Neural cell (in vitro differentiated cells): ENCODE measurements at regions not wholly inside any gene's neighbourhood (a gene's known extent, or its start where the extent isn't known, plus 50 kb on each side); places are given as distances from the start of the nearest gene placed in this dataset.

Experiments
- H2AFZ ChIP-seq: fragments of 200-600, 300-800 bp; sonication (generic), shearing (Covaris generic); 2 replicates; pipeline ENCODE4 v1.6.0; 2014; ENCODE audit warnings: low read depth, mild to moderate bottlenecking, antibody characterized with exemption, low read length, moderate library complexity
- H3F3A ChIP-seq: fragments of 200-600 bp; shearing (Covaris generic); 2 replicates; pipeline ENCODE4 v1.6.1; 2016; ENCODE audit warnings: mild to moderate bottlenecking, moderate library complexity, mixed read lengths, antibody characterized with exemption, low read length; ENCODE audit not compliant: insufficient read depth, poor library complexity, severe bottlenecking
- H3K27ac ChIP-seq: fragments of 200-600, 300-800 bp; sonication (generic), shearing (Covaris generic); 2 replicates; pipeline ENCODE4 v1.5.1; 2014; ENCODE audit warnings: mild to moderate bottlenecking, low read length, moderate library complexity
- H3K27me3 ChIP-seq: fragments of 300-800, 200-600 bp; sonication (generic), shearing (Covaris generic); 2 replicates; pipeline ENCODE4 v1.6.0; 2014; ENCODE audit warnings: mild to moderate bottlenecking, low read depth, low read length, moderate library complexity; ENCODE audit not compliant: insufficient read depth
- H3K36me3 ChIP-seq: fragments of 300-800, 200-600 bp; sonication (generic), shearing (Covaris generic); 2 replicates; pipeline ENCODE4 v1.5.1; 2014; ENCODE audit warnings: mild to moderate bottlenecking, antibody characterized with exemption, low read length, moderate library complexity; ENCODE audit not compliant: insufficient read depth
- H3K4me2 ChIP-seq: fragments of 300-800, 200-600 bp; sonication (generic), shearing (Covaris generic); 2 replicates; pipeline ENCODE4 v1.6.0; 2014; ENCODE audit warnings: mild to moderate bottlenecking, low read length
- H3K4me3 ChIP-seq: fragments of 300-800, 200-600 bp; sonication (generic), shearing (Covaris generic); 2 replicates; pipeline ENCODE4 v1.5.1; 2014; ENCODE audit warnings: mild to moderate bottlenecking, low read length, moderate library complexity
- H3K79me2 ChIP-seq: fragments of 200-600 bp; shearing (Covaris generic); replicated peaks from 2 replicates; pipeline ENCODE4 v1.6.0; 2014; ENCODE audit warnings: mild to moderate bottlenecking, low read length, moderate library complexity; ENCODE audit not compliant: insufficient read depth
- H3K9ac ChIP-seq: fragments of 300-800, 200-600 bp; sonication (generic), shearing (Covaris generic); 2 replicates; pipeline ENCODE4 v1.6.1; 2016; ENCODE audit warnings: mild to moderate bottlenecking, low read length, mixed read lengths
- H3K9me2 ChIP-seq: fragments of 200-600 bp; shearing (Covaris generic); 2 replicates; pipeline ENCODE4 v1.6.1; 2016; ENCODE audit warnings: mild to moderate bottlenecking, low read length, mixed read lengths; ENCODE audit not compliant: insufficient read depth
- H3K9me3 ChIP-seq: fragments of 200-600, 300-800 bp; sonication (generic), shearing (Covaris generic); 2 replicates; pipeline ENCODE4 v1.6.1; 2016; ENCODE audit warnings: mild to moderate bottlenecking, mixed run types, low read length, moderate library complexity, mixed read lengths
- H4K20me1 ChIP-seq: fragments of 200-600 bp; shearing (Covaris generic); 2 replicates; pipeline ENCODE4 v1.6.1; 2016; ENCODE audit warnings: mild to moderate bottlenecking, mixed run types; ENCODE audit not compliant: insufficient read depth
- EP300 ChIP-seq: fragments of 450-650 bp; conservative IDR thresholded peaks from 2 replicates; pipeline ENCODE4 v1.6.1; 2014; ENCODE audit warnings: antibody characterized with exemption, mild to moderate bottlenecking, moderate library complexity; ENCODE audit not compliant: poor library complexity, severe bottlenecking
- EZH2 ChIP-seq: fragments of 200-600, 300-800 bp; shearing (Covaris generic), sonication (generic); IDR thresholded peaks from 2 replicates; pipeline ENCODE4 v1.6.1; 2014; ENCODE audit warnings: antibody characterized with exemption, low read length, borderline replicate concordance, mild to moderate bottlenecking; ENCODE audit not compliant: insufficient read depth, poor library complexity, severe bottlenecking
- MXI1 ChIP-seq: fragments of 450-650 bp; conservative IDR thresholded peaks from 2 replicates; pipeline ENCODE4 v1.6.1; 2014; ENCODE audit warnings: antibody characterized with exemption, mild to moderate bottlenecking; ENCODE audit not compliant: poor library complexity, severe bottlenecking
- POLR2AphosphoS5 ChIP-seq: IDR thresholded peaks from 2 replicates; pipeline ENCODE4 v1.6.1; 2012
- RAD21 ChIP-seq: fragments of 450-650 bp; conservative IDR thresholded peaks from 2 replicates; pipeline ENCODE4 v1.6.1; 2014; ENCODE audit warnings: antibody characterized with exemption, mild to moderate bottlenecking, moderate library complexity
- SMC3 ChIP-seq: fragments of 450-650 bp; conservative IDR thresholded peaks from 2 replicates; pipeline ENCODE4 v1.6.1; 2014; ENCODE audit warnings: antibody characterized with exemption, mild to moderate bottlenecking, moderate library complexity; ENCODE audit not compliant: poor library complexity
- TAF1 ChIP-seq: IDR thresholded peaks from 2 replicates; pipeline ENCODE4 v1.6.1; 2012; ENCODE audit warnings: low read depth
- TF ChIP-seq, protein P1 (sequence below): fragments of 450-650 bp; IDR thresholded peaks from 2 replicates; pipeline ENCODE4 v1.5.1; 2014; ENCODE audit warnings: antibody characterized with exemption, mild to moderate bottlenecking, moderate library complexity; ENCODE audit not compliant: poor library complexity, severe bottlenecking
- TF ChIP-seq, protein P2 (sequence below): IDR thresholded peaks from 2 replicates; pipeline ENCODE4 v1.6.1; 2012; ENCODE audit warnings: borderline replicate concordance

DNA sequence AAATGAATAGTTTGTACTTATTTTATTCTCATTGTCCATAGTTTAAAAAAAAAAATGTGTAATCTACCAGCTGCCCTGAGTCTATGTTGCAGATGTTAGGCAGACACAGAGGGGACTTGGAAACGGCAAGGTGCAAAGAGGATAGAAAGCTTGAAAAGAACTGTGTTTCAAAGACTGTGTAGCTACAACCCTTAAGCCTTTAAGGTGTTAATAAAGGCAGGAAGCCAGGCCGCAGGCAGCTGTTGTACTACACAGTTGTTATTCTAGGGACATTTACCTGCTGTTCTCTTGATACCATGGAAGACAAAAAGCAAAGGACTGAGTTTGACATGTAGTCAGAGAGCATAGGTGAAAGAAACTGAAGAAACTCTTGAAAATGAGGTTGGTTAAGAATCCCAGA, 440.0 kb downstream of the TUSC7 start:
- no peak overlapping the region for H3K4me2 ChIP-seq
- no peak overlapping the region for H3K9ac ChIP-seq
- H3K4me3 ChIP-seq: no peak overlapping the region
- no peaks in the 10 kb centered on the region for H3K79me2 ChIP-seq
- H3K27ac ChIP-seq: no peak overlapping the region
- no peaks in the 10 kb centered on the region for H3F3A ChIP-seq
- no peaks in the 10 kb centered on the region for H3K36me3 ChIP-seq
- no peaks in the 10 kb centered on the region for H4K20me1 ChIP-seq
- H3K9me2 ChIP-seq: no peaks in the 10 kb centered on the region
- no peak overlapping the region for H2AFZ ChIP-seq
- no peaks in the 10 kb centered on the region for H3K27me3 ChIP-seq
- H3K9me3 ChIP-seq: no peaks in the 10 kb centered on the region
- TF ChIP-seq POLR2AphosphoS5 (no peak), EP300 (no peak), MXI1 (no peak), SMC3 (no peak), TAF1 (no peak), EZH2 (no peak), RAD21 (no peak)
- TF ChIP-seq, protein P1, sequence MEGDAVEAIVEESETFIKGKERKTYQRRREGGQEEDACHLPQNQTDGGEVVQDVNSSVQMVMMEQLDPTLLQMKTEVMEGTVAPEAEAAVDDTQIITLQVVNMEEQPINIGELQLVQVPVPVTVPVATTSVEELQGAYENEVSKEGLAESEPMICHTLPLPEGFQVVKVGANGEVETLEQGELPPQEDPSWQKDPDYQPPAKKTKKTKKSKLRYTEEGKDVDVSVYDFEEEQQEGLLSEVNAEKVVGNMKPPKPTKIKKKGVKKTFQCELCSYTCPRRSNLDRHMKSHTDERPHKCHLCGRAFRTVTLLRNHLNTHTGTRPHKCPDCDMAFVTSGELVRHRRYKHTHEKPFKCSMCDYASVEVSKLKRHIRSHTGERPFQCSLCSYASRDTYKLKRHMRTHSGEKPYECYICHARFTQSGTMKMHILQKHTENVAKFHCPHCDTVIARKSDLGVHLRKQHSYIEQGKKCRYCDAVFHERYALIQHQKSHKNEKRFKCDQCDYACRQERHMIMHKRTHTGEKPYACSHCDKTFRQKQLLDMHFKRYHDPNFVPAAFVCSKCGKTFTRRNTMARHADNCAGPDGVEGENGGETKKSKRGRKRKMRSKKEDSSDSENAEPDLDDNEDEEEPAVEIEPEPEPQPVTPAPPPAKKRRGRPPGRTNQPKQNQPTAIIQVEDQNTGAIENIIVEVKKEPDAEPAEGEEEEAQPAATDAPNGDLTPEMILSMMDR: no peak
- TF ChIP-seq, protein P2, sequence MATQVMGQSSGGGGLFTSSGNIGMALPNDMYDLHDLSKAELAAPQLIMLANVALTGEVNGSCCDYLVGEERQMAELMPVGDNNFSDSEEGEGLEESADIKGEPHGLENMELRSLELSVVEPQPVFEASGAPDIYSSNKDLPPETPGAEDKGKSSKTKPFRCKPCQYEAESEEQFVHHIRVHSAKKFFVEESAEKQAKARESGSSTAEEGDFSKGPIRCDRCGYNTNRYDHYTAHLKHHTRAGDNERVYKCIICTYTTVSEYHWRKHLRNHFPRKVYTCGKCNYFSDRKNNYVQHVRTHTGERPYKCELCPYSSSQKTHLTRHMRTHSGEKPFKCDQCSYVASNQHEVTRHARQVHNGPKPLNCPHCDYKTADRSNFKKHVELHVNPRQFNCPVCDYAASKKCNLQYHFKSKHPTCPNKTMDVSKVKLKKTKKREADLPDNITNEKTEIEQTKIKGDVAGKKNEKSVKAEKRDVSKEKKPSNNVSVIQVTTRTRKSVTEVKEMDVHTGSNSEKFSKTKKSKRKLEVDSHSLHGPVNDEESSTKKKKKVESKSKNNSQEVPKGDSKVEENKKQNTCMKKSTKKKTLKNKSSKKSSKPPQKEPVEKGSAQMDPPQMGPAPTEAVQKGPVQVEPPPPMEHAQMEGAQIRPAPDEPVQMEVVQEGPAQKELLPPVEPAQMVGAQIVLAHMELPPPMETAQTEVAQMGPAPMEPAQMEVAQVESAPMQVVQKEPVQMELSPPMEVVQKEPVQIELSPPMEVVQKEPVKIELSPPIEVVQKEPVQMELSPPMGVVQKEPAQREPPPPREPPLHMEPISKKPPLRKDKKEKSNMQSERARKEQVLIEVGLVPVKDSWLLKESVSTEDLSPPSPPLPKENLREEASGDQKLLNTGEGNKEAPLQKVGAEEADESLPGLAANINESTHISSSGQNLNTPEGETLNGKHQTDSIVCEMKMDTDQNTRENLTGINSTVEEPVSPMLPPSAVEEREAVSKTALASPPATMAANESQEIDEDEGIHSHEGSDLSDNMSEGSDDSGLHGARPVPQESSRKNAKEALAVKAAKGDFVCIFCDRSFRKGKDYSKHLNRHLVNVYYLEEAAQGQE: no peak

DNA sequence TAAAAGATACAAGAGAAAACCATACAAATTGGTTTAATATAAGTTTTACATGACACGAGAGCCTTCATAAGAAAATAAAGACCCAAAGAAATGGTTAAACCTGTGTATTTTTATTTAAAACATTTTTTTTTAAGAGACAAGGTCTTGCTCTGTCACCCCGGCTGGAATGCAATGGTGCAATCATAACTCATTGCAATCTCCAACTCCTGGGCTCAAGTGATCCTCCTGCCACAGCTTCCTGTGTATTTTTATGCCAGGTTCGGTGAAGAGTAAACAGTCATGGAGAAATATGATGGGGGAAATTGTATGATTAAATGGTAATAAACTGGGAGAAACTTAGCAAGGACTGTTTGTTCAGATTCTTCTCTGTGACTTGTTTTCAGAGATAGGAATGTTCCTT, 441.0 kb downstream of the TUSC7 start:
- TF ChIP-seq RAD21 (no peak), SMC3 (no peak), EP300 (no peak), POLR2AphosphoS5 (no peak), EZH2 (no peak), TAF1 (no peak)
- TF ChIP-seq, protein P1: no peak

More for the DNA sequence above, 441.0 kb downstream of the TUSC7 start:
- no peaks in the 10 kb centered on the region for H3K9me2 ChIP-seq
- H3K9ac ChIP-seq: no peak overlapping the region
- H4K20me1 ChIP-seq: no peaks in the 10 kb centered on the region
- H2AFZ ChIP-seq: no peak overlapping the region
- H3F3A ChIP-seq: no peaks in the 10 kb centered on the region
- H3K36me3 ChIP-seq: no peaks in the 10 kb centered on the region
- no peaks in the 10 kb centered on the region for H3K9me3 ChIP-seq
- no peak overlapping the region for H3K4me3 ChIP-seq
- no peaks in the 10 kb centered on the region for H3K79me2 ChIP-seq
- H3K27me3 ChIP-seq: no peaks in the 10 kb centered on the region
- no peak overlapping the region for H3K27ac ChIP-seq
- no peak overlapping the region for H3K4me2 ChIP-seq
